C1 segment of cervical spinal cord (tissue), 14 donors: ENCODE measurements at regions not wholly inside any gene's neighbourhood (a gene's known extent, or its start where the extent isn't known, plus 50 kb on each side); places are given as distances from the start of the nearest gene placed in this dataset.
"Not testable (repeated sequence)": the region's sequence is repeated elsewhere in the genome, so short reads cannot be mapped to it uniquely, and the experiment has no call there.

ENCODE experiments used
- DNase-seq, 14 donors: peaks; one replicate each; lab custom pipeline; 2025; lab: John Stamatoyannopoulos, UW

DNA sequence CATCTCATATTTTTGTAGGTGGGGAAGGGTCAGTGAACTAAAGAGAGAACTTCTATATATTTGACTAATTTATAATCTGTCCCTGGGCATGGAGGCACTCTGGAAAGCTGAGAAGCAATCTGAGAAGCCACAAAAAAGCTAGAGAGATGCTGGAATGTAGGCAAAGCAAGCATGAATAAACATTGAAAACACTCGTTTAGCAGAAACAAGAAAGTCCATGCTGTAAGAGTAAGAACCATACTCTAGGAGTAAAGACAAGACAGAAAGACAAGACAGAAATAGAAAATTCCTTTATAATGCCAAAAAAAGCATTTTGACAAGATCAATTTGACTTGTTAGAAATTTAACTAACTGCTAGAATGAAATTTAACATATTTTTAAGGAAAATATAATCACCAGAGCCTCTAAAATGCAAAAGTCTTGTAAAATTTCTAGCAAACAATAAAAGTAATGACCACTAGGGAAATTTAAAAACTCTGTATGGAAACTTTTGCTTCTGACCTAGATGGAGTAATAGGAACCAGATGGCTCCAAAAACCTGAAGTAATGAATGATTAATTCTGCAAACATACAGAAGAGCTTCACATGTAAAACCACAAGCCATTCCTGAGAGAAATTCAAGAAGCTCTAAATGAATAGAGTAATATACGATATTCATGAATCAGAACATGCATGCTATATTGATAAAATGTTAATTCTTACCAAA lies 625.7 kb upstream of the PTCHD4 start:
- DNase-seq: no peak

DNA sequence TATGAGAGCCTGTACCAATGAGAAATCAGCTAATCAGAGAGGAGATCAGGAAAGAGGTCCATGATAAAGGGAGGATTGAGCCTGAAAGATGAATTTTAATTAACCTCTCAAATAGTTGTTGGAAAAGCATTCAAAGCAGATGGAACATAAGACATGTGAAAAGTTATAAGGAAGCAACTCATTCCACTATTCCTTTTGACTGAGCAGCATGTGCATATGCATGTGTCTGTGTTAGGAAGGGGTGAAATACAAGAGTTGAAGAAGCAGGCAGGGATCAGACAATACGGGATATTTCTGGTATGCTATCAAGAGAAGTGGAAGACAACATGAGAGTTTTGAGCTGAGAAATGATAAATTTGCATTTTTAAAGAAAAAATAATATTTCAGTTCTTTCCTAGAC lies 624.8 kb upstream of the PTCHD4 start:
- no peak for DNase-seq

DNA sequence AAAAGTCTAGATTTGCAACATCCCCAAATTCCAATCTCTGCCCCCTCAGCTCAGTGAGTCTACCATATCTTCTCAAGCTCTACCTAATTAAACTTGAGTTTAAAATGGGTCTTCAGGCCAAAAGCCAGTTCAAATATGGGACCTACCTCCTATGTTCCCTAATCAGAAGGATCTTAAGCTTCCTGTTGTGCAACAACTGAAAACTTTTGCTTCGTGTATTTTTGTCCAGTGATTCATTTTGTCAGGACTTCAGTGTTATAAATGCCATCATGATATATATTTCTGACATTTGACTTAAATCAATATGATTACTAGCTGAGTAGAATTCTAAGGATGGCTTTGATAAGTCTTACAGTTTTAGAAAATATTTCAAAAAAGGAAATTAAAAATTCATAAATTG lies 622.6 kb upstream of the PTCHD4 start:
- DNase-seq: no peak

DNA sequence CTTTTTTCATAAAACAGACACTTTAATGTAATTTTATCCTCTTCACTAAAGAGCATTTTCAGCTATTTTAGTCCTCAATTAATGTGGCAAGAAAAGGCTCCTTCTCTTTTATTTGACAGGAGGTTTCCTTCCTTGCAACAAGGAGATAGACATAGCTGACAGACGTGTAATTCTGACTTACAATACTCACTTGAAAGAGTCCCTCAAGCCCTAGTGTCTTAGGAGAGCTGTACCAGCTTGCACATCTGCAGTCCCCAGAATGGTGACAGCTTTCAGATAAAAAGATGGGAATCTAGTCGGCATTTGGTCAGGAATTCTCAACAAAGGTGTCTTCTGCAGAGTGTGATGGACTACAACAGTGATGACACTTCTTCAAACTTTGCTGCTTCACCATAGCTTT lies 603.7 kb upstream of the PTCHD4 start:
- DNase-seq: no peak

DNA sequence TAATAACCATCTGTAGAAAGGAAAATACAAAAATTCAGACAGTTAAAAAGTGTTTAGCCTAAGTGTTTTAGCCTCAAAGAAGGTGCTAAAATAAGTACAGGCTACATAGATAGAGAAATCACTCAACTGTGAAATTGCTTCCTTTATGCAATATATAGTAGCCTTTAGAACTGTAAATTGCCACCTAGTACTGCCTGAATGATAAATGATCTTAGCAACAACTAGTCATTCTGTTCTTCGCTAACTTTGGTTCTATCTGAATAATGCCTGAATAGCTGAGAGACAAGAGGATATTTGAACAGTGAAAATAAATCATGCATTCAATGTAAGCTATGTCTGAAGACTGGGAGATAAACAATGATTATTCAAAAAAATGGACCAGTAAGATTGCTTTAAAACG lies 603.3 kb upstream of the PTCHD4 start:
- no peak for DNase-seq

DNA sequence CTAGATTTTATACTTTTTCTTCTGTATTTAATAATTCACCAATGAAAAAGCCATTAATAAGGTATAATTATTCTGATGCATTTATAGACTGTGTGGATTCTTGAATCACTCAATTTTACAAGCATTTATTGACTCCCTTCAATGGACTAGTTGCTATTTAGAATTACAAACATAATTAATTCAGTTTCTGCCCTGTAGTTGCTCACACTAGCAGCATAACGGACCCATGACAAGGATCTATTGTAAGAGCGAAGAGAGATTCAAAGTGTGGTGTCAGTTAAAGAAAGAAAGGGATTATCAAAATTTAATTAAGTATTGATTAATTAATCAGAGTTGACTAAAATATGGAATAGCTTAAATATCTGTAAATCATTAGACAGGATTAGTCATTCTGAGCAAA lies 602.6 kb upstream of the PTCHD4 start:
- DNase-seq: no peak

DNA sequence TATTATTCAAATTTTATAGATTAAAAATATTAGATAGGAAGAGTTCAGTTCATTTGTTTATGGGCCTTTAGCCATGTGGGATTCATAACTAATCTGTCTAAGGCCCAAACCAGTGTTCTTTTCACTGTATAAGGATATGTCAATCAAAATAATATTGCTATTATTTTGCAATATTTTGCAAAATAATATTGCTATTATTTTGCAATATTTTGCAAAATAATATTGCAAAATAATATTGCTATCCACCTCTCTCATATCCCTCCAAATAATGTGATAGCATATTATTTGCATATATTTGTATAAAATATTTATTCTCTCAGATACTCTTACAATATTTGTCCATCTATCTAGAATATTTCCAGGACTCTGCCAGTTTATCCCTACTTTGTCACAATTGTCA lies 595.3 kb upstream of the PTCHD4 start:
- no peak for DNase-seq

DNA sequence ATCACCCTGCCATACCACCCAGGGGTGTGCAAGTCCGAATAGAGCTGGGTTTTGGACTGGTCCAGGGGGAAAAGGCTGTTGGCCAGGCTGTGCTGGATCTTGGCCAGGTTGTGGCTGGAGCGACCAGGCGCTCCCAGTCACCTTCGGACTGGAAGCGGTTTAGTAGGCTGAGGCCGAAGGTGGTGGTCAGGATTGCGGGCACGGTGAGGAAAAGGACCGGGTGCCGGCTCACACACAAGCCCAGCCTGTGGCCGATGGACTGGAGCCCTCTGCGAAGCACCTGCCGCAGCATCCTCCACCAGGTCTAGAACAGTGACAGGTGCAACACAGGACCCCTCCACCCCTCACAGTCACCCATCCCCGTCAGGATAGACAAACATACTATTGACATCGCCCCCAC lies 590.6 kb upstream of the PTCHD4 start:
- DNase-seq: no peak

DNA sequence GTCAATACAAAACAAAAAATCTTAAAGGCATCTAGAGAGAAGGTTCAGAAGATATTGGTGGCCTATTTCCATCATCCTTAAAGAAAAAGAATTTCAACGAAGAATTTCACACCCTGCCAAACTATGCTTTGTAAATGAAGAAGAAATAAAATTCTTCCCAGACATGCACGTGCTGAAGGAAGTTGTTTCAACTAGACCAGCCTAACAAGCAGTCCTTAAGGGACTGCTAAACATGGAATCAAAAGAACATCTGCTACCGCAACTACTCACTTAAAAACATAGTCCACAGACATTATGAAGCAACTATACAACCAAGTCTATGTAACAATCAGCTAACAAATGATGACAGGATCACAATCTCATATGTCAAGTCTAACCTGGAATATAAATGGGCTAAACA lies 584.9 kb upstream of the PTCHD4 start:
- no peak for DNase-seq

DNA sequence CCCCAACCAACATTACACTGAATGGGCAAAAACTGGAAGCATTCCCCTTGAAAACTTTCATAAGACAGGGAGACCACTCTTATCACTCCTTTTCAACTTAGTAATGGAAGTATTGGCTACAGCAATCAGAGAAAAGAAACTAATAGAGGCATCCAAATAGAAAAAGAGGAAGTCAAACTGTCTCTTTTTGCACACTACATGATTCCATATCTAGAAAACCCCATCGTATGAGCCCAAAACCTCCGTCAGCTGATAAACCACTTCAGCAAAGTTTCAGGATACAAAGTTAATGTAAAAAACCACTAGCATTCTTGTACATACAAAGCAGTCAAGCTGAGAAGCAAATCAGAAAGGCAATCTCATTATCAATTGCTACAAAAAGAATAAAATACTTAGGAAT lies 580.4 kb upstream of the PTCHD4 start:
- no peak for DNase-seq

DNA sequence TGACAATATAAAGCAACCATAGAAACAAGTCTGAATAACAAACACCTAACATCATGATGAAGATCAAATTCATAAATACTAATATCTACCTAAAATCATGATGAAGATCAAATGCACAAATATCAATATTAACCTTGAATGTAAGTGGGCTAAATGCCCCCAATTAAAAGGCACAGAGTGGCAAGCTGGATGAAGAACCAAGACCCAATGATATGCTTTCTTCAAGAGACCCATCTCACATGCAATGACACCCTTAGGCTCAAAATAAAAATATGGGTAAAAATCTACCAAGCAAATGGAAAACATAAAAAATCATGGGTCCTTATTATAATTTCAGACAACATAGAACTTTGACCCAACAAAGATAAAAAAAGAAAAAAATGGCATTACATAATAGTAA lies 578.5 kb upstream of the PTCHD4 start:
- DNase-seq: no peak

DNA sequence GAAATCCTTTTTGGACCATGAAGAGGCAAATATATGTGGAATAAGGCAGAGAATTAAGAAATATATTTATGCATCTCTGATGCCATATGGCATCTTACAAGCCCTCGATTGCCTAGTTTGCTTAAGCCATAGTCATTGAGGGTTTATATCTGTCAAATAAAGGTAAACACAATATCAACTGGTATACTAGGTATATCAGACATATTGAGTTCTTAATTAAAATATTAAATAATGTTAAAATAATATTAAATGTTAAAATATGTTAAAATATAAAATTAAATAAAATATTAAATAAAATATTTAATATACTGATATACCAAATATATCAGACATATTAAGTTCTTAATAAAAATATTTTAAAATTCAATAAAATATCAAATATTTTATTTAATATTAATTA lies 567.4 kb upstream of the PTCHD4 start:
- DNase-seq: no peak

DNA sequence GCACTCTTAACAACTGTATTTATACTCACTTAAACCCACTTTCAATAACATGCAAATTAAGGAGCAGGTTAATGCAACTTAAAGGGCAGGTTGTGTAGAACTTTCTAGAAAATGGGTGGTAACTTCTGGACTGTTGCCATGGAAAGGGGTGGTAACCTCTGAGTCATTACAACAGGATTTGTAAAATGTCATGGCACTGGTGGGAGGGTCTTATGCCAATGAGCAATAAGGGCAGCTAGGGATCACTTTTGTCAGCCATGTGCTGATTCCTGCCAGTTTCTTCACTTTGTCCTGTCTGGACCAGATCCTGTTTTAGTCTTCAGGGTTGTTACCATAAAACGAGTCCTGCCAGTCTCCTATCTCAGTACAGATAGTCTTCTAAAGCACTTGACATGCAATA lies 560.5 kb upstream of the PTCHD4 start:
- DNase-seq: no peak

DNA sequence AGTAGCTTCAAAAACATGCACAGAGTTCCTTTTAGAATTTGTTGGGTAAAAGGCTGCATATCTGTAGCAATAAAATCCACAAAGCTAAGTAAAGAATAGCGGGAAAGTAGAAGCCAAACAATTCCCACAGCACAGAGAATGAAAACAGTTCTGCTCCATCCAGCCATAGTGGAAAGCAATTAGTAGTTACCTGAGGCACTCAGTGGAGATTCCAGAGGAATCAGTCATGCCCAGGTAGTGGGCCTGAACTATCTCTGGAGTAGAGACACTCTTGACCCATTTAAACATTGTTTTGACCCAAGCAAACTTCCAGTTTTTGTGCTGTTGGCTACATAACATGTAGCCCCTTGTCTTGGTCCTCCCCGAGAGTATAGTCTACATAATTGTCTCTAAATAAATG lies 559.5 kb upstream of the PTCHD4 start:
- DNase-seq: no peak

DNA sequence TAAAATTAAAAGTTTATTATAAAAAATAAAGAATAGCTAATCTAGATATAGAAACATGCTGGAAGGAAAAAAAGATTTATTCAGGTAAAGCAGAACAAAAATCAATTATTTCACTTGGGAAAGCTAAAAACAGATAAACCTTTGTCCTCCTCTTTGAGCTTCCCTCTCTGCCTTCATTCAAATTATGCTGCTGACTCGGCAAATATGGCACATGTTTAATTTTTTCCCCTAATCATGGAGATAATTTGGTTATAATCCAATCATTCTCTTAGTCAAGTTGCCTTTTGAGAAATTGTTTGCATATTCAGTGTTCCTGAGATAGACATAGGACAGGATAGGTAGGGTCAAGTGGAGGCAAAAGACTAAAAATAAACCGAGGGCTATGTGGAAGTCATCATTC lies 556.8 kb upstream of the PTCHD4 start:
- no peak for DNase-seq

DNA sequence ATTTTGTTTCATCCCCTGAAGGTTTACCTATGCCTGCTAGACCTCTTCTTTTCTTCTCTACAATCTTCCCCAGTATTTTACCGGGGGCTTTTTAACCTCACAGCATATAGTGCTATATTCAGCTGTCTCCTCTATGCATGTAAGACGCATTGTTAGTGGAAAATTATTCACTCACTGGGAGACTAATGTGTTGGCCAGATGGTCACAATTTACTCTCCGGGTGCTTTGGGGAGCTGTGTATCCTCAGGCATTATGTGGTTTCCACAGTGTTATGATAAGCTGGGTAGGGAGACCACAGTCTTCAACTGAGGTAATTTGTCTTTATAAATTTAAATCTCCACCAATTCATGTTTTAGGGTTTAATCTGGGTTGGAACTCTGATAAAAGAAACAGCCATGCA lies 553.8 kb upstream of the PTCHD4 start:
- no peak for DNase-seq

DNA sequence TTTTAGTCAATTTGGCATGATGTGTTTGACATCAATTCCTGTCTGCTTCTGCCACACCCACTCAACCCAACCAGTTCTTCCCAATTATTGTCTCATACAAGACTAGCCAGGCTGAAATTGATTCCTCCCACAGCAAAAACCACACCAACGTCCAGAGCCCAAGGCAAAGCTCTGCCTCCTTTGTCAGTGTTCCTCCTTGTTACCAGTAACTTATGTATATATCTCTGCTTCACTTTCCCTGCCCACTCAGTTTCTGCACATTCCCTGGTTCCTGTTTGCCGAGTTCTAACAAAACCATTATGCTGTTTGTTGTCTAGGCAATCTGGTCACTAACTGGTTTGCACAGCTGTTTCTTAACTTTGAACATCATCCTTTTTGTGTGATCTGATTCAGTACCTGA lies 547.9 kb upstream of the PTCHD4 start:
- DNase-seq: no peak

DNA sequence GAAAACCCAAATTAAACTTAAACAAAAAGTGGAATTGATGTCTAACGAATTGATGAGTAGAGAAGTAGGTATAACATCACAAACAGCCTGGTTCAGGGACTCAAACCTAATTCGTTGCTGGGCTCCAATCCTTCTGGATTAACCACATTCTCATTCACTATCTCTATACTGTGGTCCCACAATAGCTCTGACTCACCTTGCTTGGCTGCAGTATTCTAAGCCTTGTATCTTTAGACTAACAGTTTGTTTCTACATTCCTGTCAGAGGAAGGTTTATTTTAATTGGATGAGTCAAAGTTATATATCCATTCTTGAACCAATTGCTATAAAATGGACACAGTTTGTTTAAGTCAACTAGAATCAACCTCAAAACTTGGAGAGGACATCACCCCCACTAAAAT lies 530.5 kb upstream of the PTCHD4 start:
- DNase-seq: no peak

DNA sequence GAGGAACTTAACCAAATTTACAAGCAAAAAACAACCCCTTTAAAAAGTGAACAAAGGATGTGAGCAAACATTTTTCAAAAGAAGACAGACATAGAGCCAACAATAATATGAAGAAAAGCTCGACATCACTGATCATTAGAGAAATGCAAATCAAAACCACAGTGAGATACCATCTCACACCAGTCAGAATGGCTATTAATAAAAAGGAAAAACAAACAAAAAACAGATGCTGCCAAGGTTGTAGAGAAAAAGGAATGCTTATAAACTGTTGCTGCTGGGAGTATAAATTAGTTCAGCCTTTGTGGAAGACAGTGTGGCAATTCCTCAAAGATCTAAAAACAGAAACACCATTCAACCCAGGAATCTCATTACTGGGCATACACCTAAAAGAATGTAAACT lies 527.8 kb upstream of the PTCHD4 start:
- DNase-seq: not testable (repeated sequence)

DNA sequence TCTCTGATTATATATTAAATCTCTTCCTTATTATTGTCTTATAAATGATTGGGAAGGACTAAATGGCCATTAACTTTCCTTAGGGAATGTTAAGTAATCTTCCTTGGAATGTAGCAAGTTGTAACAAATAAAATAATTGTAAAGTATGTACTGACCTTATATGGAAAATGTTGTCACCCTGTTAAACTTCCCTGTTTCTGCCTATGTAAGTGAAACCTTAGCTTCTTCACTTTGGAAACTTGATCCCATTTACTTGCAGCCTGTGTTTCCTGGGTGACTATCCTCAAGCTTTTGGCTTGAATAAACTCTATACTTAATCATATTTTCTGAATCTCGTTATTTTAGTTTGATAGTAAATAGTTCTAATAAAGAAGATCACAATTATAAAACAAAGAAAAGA lies 519.5 kb upstream of the PTCHD4 start:
- no peak for DNase-seq

DNA sequence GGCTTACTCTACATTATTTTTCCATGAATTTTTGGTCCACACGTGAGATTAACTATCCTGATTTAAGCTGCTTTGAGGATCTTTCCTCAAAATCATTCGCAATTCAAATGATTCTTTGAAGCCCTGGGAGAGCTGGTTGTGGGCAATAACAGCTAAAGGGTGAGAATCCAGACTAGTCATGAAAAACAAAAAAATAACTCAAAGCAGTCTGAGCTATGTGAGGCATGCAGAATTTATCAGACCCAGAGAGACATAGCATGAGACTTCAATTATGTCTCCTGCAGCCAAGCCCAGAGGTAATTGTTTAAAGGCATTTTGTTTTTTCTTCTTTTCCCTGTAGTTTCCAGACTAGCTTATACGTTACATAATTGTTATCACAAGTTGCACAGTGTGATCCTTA lies 517.3 kb upstream of the PTCHD4 start:
- no peak for DNase-seq

DNA sequence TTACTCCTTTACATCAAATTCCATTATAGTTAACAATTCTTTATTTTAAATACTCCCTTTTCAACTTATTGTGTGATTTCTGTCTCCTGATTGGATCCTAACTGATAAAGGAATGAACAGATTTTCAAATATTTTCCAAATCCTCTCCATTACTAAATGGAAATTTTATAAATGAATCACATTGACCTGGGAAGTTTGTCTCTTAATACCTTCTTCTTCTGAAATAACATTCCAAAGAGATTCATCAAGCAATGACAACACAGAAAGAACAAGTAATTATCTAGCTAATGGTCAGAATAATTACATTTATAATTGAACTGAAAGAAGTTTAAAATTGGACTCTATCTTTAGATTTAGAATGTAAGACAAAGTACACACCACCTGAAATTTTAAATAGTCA lies 515.4 kb upstream of the PTCHD4 start:
- no peak for DNase-seq

DNA sequence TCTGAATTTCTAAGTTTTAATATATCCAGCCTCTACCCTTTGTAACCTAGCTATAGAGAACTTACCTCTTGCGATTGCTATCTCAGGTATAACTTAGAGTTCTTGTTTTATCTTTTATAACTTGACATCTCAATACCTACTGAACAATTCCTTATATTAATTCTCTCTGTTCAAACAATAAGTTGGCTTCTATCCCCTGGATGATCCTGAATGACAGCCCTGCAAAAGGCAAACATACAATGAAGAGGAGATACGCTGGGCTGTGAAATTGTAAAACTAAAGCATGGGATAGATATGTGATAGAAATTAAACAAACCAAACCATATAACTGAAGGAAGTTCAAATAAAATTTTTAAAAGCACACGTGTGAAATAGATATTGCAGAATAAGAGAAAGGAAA lies 513.6 kb upstream of the PTCHD4 start:
- no peak for DNase-seq

DNA sequence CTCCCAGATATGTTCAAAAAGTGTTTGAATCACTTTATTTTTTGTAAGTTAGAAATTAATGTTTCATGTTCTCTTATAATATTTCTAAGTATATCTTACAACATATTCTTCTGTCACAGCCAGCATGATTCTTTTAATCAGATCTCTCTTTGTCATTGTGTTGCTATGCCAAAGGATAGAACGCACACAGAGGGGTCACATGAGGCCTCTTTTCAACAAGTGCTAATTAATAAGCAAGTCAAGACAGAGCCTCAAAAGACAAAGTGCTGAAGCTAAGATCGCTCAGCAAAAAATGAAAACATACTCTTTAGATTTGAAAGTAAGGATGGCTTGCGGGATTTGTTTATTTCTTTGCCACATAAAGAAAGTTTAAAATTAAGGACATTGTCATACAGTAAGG lies 508.8 kb upstream of the PTCHD4 start:
- DNase-seq: no peak
